Ishikawa (cell line): ENCODE measurements at regions not wholly inside any gene's neighbourhood (a gene's known extent, or its start where the extent isn't known, plus 50 kb on each side); places are given as distances from the start of the nearest gene placed in this dataset.

Experiments
- CEBPB ChIP-seq: IDR thresholded peaks from 2 replicates; pipeline ENCODE4 v1.6.1; 2012
- CREB1 ChIP-seq: IDR thresholded peaks from 2 replicates; pipeline ENCODE4 v1.6.1; 2012; ENCODE audit warnings: low read depth
- EGR1 ChIP-seq: IDR thresholded peaks from 2 replicates; pipeline ENCODE4 v1.6.1; 2012
- EP300 ChIP-seq: IDR thresholded peaks from 2 replicates; pipeline ENCODE4 v1.6.1; 2012; ENCODE audit warnings: borderline replicate concordance
- FOXM1 ChIP-seq: IDR thresholded peaks from 2 replicates; pipeline ENCODE4 v1.6.1; 2012; ENCODE audit warnings: low read depth, borderline replicate concordance
- NFIC ChIP-seq: IDR thresholded peaks from 2 replicates; pipeline ENCODE4 v1.6.1; 2012
- RAD21 ChIP-seq: IDR thresholded peaks from 2 replicates; pipeline ENCODE4 v1.6.1; 2012; ENCODE audit warnings: low read depth
- TAF1 ChIP-seq: IDR thresholded peaks from 2 replicates; pipeline ENCODE4 v1.6.1; 2012; ENCODE audit warnings: low read depth, mild to moderate bottlenecking
- TCF12 ChIP-seq: IDR thresholded peaks from 2 replicates; pipeline ENCODE4 v1.6.1; 2012; ENCODE audit warnings: low read depth
- TEAD4 ChIP-seq: IDR thresholded peaks from 2 replicates; pipeline ENCODE4 v1.6.1; 2012
- YY1 ChIP-seq: IDR thresholded peaks from 2 replicates; pipeline ENCODE4 v1.6.1; 2012; ENCODE audit warnings: low read depth
- ZBTB7A ChIP-seq: IDR thresholded peaks from 2 replicates; pipeline ENCODE4 v1.6.1; 2012; ENCODE audit warnings: low read depth
- TF ChIP-seq, protein P1 (sequence below): IDR thresholded peaks from 2 replicates; pipeline ENCODE4 v1.6.1; 2012
- TF ChIP-seq, protein P2 (sequence below): IDR thresholded peaks from 2 replicates; pipeline ENCODE4 v1.6.1; 2012
- TF ChIP-seq, protein P3 (sequence below): IDR thresholded peaks from 2 replicates; pipeline ENCODE4 v1.6.1; 2012; ENCODE audit warnings: low read depth, mild to moderate bottlenecking

DNA sequence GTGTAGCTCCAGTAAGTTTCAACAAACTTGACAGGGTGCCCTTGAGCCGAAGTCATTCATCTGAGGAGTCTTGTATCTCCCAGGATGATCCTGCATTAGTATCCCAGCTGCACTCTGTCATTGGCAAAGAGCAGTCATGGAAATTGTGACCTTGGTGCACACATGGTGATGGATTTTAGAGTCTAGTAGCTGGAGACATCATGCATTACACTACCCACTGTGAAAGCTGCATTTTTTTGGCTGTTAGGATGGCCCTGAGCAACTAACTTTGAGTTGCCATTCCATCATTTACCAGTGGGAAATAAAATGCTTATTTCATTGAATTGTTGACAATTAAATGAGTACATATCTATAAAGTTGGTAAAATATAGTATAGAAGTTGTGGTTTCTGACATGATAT lies 552.6 kb upstream of the CBLB start:
- TF ChIP-seq NFIC (no peak), TCF12 (no peak), TAF1 (no peak)

DNA sequence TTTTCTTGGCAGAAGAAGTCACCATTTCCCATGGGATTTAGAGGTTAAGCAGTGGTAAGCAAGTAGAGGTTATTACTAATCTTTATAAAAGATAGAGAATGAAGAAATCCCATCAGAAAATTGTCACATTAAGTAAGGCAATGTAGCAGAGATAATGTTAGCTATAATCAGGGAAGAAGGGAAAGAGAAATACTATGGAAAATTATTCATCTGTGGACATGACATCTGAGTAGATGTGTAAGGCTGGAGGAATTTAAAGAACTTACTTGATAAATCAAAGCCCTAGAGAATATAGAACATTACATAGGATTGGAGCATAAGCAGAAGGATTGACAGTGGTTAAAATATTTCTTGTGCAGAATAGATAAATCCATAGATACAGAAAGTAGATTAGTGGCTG lies 553.1 kb upstream of the CBLB start:
- TF ChIP-seq FOXM1, result no peak
- TF ChIP-seq YY1, result no peak
- no peak for TF ChIP-seq NFIC
- TF ChIP-seq, protein P1, sequence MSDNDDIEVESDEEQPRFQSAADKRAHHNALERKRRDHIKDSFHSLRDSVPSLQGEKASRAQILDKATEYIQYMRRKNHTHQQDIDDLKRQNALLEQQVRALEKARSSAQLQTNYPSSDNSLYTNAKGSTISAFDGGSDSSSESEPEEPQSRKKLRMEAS, result no peak
- TF ChIP-seq CEBPB, result no peak
- no peak for TF ChIP-seq RAD21
- no peak for TF ChIP-seq TCF12
- no peak for TF ChIP-seq ZBTB7A
- TF ChIP-seq, protein P2, sequence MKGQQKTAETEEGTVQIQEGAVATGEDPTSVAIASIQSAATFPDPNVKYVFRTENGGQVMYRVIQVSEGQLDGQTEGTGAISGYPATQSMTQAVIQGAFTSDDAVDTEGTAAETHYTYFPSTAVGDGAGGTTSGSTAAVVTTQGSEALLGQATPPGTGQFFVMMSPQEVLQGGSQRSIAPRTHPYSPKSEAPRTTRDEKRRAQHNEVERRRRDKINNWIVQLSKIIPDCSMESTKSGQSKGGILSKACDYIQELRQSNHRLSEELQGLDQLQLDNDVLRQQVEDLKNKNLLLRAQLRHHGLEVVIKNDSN, result no peak
- TF ChIP-seq EGR1, result no peak
- TF ChIP-seq TEAD4, result no peak

DNA sequence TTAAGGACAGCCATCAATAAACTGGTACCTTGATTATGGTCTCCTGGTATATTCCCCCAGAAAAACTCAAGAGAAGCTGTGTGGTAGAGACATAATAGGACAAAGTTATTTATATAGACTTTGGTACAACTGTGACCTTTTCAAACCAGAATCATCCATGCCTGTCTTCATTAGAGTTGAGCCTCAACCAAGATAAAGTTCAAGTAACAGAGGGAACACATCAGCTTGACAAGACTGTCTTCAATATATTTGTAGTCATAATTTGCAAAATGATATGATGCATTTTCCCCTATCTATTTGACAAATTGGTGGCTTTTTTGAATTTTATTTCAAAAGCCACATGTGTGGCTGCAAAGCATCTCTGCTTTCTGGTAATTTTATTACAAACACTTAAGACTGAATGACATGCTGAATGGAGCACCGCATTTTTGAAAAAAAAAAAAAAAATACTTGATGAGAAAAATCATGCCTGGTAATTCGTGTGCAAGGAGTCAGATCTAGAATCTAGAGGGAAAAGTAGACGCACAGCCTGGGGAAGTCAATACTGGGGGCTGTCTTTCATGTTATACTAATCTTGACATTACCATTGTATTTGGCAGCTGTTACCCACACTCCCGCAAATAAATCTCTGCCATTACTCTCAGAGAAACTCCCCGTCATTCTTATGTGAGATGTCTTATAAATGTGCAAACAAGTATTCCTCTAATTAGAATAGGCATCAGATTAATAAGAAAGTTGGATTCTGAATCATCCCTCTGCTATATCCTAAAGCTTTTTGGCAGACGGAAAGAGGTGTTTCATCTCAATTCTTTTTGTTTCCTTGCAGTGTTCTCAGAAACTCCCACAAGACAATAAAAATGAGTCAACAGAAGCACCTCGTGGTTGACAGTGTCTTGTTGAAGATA lies 554.8 kb upstream of the CBLB start:
- TF ChIP-seq, protein P2, result no peak
- TF ChIP-seq NFIC (no peak), TCF12 (no peak), EGR1 (no peak), ZBTB7A (no peak), CEBPB (no peak), TAF1 (no peak), CREB1 (no peak), RAD21 (no peak), EP300 (no peak), YY1 (no peak), TEAD4 (no peak), FOXM1 (no peak)
- TF ChIP-seq, protein P1, result no peak
- TF ChIP-seq, protein P3, sequence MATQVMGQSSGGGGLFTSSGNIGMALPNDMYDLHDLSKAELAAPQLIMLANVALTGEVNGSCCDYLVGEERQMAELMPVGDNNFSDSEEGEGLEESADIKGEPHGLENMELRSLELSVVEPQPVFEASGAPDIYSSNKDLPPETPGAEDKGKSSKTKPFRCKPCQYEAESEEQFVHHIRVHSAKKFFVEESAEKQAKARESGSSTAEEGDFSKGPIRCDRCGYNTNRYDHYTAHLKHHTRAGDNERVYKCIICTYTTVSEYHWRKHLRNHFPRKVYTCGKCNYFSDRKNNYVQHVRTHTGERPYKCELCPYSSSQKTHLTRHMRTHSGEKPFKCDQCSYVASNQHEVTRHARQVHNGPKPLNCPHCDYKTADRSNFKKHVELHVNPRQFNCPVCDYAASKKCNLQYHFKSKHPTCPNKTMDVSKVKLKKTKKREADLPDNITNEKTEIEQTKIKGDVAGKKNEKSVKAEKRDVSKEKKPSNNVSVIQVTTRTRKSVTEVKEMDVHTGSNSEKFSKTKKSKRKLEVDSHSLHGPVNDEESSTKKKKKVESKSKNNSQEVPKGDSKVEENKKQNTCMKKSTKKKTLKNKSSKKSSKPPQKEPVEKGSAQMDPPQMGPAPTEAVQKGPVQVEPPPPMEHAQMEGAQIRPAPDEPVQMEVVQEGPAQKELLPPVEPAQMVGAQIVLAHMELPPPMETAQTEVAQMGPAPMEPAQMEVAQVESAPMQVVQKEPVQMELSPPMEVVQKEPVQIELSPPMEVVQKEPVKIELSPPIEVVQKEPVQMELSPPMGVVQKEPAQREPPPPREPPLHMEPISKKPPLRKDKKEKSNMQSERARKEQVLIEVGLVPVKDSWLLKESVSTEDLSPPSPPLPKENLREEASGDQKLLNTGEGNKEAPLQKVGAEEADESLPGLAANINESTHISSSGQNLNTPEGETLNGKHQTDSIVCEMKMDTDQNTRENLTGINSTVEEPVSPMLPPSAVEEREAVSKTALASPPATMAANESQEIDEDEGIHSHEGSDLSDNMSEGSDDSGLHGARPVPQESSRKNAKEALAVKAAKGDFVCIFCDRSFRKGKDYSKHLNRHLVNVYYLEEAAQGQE, result no peak

DNA sequence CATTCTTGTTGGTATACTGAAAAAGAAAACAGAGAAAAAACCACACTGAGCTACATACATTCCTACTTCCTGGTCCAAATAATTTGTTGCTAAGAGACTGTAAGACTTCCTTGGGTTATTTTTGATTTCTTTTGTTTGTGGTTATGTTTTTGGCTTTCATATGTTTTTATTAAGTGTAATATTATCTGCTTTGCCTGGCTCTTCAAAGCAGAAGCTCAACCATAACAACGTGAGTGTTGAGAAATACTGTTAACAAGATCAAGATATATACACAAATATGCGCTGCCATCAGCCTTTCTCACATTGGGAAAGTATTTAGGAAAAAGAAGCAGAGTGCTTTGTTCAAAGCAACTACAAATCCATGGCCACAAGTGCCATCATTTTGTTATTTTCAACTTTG lies 556.2 kb upstream of the CBLB start:
- no peak for TF ChIP-seq TEAD4
- no peak for TF ChIP-seq EGR1
- TF ChIP-seq, protein P2, result no peak
- no peak for TF ChIP-seq NFIC

DNA sequence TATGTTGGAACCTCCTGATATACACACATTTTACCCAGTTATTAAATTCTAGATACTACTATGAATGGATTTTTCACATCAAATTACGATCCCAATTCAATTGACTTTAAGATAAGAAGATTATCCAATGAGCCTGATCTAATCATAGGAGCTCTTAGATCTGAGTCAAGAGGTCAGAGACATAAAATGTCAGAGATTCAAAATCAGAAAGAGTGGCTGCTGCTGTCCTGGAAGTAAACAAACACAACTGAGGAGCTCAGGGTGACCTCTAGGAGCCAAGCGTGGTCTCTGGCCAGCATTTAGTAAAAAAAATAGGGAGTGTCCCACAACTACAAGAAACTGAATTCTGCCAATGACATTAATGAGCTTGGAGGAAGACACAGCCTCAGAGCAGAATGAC lies 557.1 kb upstream of the CBLB start:
- TF ChIP-seq FOXM1, result no peak
- TF ChIP-seq CREB1, result no peak
- no peak for TF ChIP-seq EP300
- TF ChIP-seq TEAD4, result no peak
- no peak for TF ChIP-seq YY1
- no peak for TF ChIP-seq RAD21
- TF ChIP-seq EGR1, result no peak
- TF ChIP-seq TAF1, result no peak
- TF ChIP-seq, protein P2, result no peak
- no peak for TF ChIP-seq NFIC
- TF ChIP-seq, protein P3, result no peak
- no peak for TF ChIP-seq TCF12
